OCI-LY3 (cell line): ENCODE measurements at regions not wholly inside any gene's neighbourhood (a gene's known extent, or its start where the extent isn't known, plus 50 kb on each side); places are given as distances from the start of the nearest gene placed in this dataset.

Experiments
- H2AFZ ChIP-seq: fragments of 200-600, 300-600 bp; shearing (Covaris generic); 2 replicates; pipeline ENCODE4 v1.6.0; 2014; ENCODE audit warnings: antibody characterized with exemption, low read depth, low read length
- H3K27ac ChIP-seq: fragments of 200-600, 300-600 bp; sonication (generic); 2 replicates; pipeline ENCODE4 v1.5.1; 2014; ENCODE audit warnings: mild to moderate bottlenecking, low read length, moderate library complexity, mixed read lengths
- H3K27me3 ChIP-seq: fragments of 200-600, 300-600 bp; sonication (generic); 2 replicates; pipeline ENCODE4 v1.6.1; 2014; ENCODE audit warnings: low read depth, low read length, mixed read lengths
- H3K36me3 ChIP-seq: fragments of 200-600, 300-600 bp; sonication (generic); replicated peaks from 2 replicates; pipeline ENCODE3; 2014; ENCODE audit warnings: low read depth, low read length, mixed read lengths
- H3K4me1 ChIP-seq: fragments of 300-600, 200-600 bp; sonication (generic); 2 replicates; pipeline ENCODE4 v1.6.1; 2014; ENCODE audit warnings: low read length, mixed read lengths
- H3K4me2 ChIP-seq: fragments of 200-600, 300-600 bp; sonication (generic); 2 replicates; pipeline ENCODE4 v1.6.1; 2014; ENCODE audit warnings: low read length, mixed read lengths
- H3K4me3 ChIP-seq: fragments of 300-600, 200-600 bp; sonication (generic); 2 replicates; pipeline ENCODE4 v1.5.1; 2014; ENCODE audit warnings: antibody characterized with exemption, mild to moderate bottlenecking, low read length, moderate library complexity
- H3K79me2 ChIP-seq: fragments of 300-600, 200-600 bp; shearing (Covaris generic); 2 replicates; pipeline ENCODE4 v1.6.1; 2014; ENCODE audit warnings: mild to moderate bottlenecking, low read length, mixed read lengths
- H3K9ac ChIP-seq: fragments of 300-600, 200-600 bp; shearing (Covaris generic); 2 replicates; pipeline ENCODE4 v1.6.0; 2014; ENCODE audit warnings: mild to moderate bottlenecking, low read length, moderate library complexity
- H3K9me3 ChIP-seq: fragments of 200-600, 300-600 bp; shearing (Covaris generic); 2 replicates; pipeline ENCODE4 v1.6.1; 2014; ENCODE audit warnings: low read length, mixed read lengths; ENCODE audit not compliant: insufficient read depth
- H4K20me1 ChIP-seq: fragments of 200-600, 300-600 bp; sonication (generic); 2 replicates; pipeline ENCODE4 v1.6.1; 2016; ENCODE audit warnings: low read length, mixed read lengths; ENCODE audit not compliant: insufficient read depth
- CTCF ChIP-seq: fragments of 200-600, 300-600 bp; sonication (generic); IDR thresholded peaks from 2 replicates; pipeline ENCODE4 v1.5.1; 2014; ENCODE audit warnings: antibody characterized with exemption, low read length, low read depth
- EZH2phosphoT487 ChIP-seq: fragments of 200-600 bp; shearing (Covaris generic); IDR thresholded peaks from 2 replicates; pipeline ENCODE4 v1.6.1; 2018; ENCODE audit warnings: antibody characterized with exemption, mixed run types, low read depth

GRCh38 chr4:29005838-29006237 lies 1714.3 kb upstream of the PCDH7 start:
- H3K9ac ChIP-seq = no peak overlapping the region
- H3K9me3 ChIP-seq = no peaks in the 10 kb centered on the region
- H3K27me3 ChIP-seq = no peaks in the 10 kb centered on the region
- TF ChIP-seq CTCF (no peak), EZH2phosphoT487 (no peak)
- no peak overlapping the region for H2AFZ ChIP-seq
- no peaks in the 10 kb centered on the region for H3K36me3 ChIP-seq
- no peak overlapping the region for H3K27ac ChIP-seq
- no peak overlapping the region for H3K4me2 ChIP-seq
- H3K79me2 ChIP-seq = no peaks in the 10 kb centered on the region
- H3K4me1 ChIP-seq = no peaks in the 10 kb centered on the region
- H4K20me1 ChIP-seq = no peaks in the 10 kb centered on the region
- H3K4me3 ChIP-seq = no peak overlapping the region

GRCh38 chr4:29009908-29010307 lies 1710.3 kb upstream of the PCDH7 start:
- no peak overlapping the region for H2AFZ ChIP-seq
- no peaks in the 10 kb centered on the region for H3K9me3 ChIP-seq
- no peak overlapping the region for H3K4me2 ChIP-seq
- H3K9ac ChIP-seq = no peak overlapping the region
- H3K79me2 ChIP-seq = no peaks in the 10 kb centered on the region
- no peak overlapping the region for H3K27ac ChIP-seq
- H3K27me3 ChIP-seq = no peaks in the 10 kb centered on the region
- H3K36me3 ChIP-seq = no peaks in the 10 kb centered on the region
- no peaks in the 10 kb centered on the region for H3K4me1 ChIP-seq
- TF ChIP-seq CTCF = no peak
- no peak for TF ChIP-seq EZH2phosphoT487
- H3K4me3 ChIP-seq = no peak overlapping the region
- H4K20me1 ChIP-seq = no peaks in the 10 kb centered on the region

- H4K20me1 ChIP-seq = no peaks in the 10 kb centered on the region
- no peak for TF ChIP-seq CTCF
- no peak for TF ChIP-seq EZH2phosphoT487
- no peak overlapping the region for H3K9ac ChIP-seq
- H3K36me3 ChIP-seq = no peaks in the 10 kb centered on the region
- H3K9me3 ChIP-seq = peaks cover 8% of the 10 kb centered on the region; the same call in 1 of the 2 replicates
- H3K4me1 ChIP-seq = no peaks in the 10 kb centered on the region
- no peak overlapping the region for H3K27ac ChIP-seq
- no peak overlapping the region for H3K4me2 ChIP-seq
- H3K79me2 ChIP-seq = no peaks in the 10 kb centered on the region
- H2AFZ ChIP-seq = no peak overlapping the region
- no peak overlapping the region for H3K4me3 ChIP-seq
- no peaks in the 10 kb centered on the region for H3K27me3 ChIP-seq
Observed at GRCh38 chr4:29013341-29013740, 1706.8 kb upstream of the PCDH7 start.

GRCh38 chr4:29014555-29014954 lies 1705.6 kb upstream of the PCDH7 start:
- TF ChIP-seq EZH2phosphoT487 (no peak), CTCF (no peak)

More at GRCh38 chr4:29014555-29014954, 1705.6 kb upstream of the PCDH7 start:
- no peaks in the 10 kb centered on the region for H4K20me1 ChIP-seq
- H3K27me3 ChIP-seq = no peaks in the 10 kb centered on the region
- H3K9ac ChIP-seq = no peak overlapping the region
- no peak overlapping the region for H3K4me3 ChIP-seq
- no peaks in the 10 kb centered on the region for H3K36me3 ChIP-seq
- H3K4me1 ChIP-seq = no peaks in the 10 kb centered on the region
- H3K79me2 ChIP-seq = no peaks in the 10 kb centered on the region
- no peak overlapping the region for H2AFZ ChIP-seq
- no peak overlapping the region for H3K4me2 ChIP-seq
- H3K9me3 ChIP-seq = peaks cover 8% of the 10 kb centered on the region; the same call in 1 of the 2 replicates
- H3K27ac ChIP-seq = no peak overlapping the region
